Activated T-cell treated with anti-CD3 and anti-CD28 coated beads for 48 hours (primary cell): ENCODE measurements at regions not wholly inside any gene's neighbourhood (a gene's known extent, or its start where the extent isn't known, plus 50 kb on each side); places are given as distances from the start of the nearest gene placed in this dataset.

Source experiments
- DNase-seq: peaks from one replicate; pipeline ENCODE4 v3.0.0-alpha.2; 2020; ENCODE audit warnings: low read depth

DNA sequence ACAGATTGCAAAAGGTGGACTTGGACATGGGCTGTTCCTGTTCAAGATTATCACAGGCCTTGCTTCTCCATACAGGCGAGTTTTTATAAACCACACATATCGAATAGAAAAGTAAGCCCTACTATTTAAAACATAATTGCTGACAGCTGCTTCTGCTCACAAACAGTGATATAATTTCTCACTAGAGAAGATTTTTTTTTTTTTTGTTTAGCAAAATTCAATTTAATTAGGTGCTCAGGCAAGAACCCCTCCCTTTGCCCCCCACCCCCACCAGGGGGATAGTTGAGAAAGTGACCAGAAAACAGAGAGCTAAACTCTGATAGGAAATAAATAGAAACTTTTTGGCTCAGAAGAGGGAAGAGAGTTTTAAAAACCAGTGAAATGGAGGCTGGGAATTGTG, 132.8 kb upstream of the CRY1 start:
- no peak for DNase-seq

DNA sequence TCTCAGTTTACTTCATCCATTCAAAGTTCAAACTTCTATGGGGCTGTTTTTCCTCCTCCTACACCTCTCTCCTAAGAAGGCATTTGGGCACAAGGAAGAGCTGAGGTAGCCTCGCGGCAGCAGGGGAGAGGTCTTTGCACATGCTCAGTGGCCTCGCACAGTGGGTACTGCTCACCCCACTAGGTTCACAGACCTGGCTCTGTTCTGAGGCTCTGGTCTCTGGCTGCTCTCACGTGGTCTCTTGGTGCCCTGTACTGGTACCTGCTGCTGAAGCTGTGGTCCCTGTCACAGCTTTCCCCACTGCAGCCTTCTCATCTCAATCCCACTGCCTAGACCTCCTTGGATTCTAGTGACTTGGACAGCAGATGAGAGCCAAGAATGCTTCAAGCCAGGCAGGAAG, 134.7 kb upstream of the CRY1 start:
- DNase-seq, result no peak

DNA sequence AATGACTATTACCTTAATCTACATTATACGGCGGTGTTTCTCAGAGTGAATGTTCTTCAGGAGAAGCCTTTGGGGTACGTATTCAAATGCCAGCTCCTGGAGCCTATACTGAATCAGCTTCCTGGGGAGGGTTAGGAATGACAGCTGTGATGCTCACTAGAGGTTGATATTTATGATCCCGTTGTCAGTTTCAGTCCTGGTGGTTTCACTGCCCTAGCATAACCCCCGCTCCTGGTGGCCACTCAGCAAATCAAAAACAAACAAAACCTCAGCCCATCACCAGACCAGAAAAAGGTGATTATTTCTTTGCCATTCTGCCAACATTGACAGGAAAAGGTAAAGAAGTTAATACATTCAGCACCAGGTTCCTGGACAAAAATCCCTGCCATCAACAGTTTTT, 136.5 kb upstream of the CRY1 start:
- no peak for DNase-seq

DNA sequence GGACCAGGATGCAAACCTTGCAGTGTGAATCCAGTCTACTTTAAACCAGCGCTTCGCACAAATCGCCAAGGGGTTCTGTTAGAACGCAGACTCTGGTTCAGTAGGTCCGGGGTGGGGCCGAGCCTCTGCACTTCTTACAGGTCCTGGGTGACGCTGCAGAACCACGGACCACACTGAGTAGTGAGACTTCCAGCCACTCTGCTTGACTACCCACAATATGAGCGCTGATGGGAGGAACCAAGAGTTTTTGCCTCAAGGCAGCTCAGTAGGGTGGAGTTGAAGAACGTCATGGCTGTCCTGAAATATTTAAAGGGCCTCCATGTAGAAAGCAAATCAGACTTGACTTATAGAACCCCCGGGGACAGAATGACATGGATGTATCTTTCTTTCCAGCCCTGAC, 138.0 kb upstream of the CRY1 start:
- no peak for DNase-seq

DNA sequence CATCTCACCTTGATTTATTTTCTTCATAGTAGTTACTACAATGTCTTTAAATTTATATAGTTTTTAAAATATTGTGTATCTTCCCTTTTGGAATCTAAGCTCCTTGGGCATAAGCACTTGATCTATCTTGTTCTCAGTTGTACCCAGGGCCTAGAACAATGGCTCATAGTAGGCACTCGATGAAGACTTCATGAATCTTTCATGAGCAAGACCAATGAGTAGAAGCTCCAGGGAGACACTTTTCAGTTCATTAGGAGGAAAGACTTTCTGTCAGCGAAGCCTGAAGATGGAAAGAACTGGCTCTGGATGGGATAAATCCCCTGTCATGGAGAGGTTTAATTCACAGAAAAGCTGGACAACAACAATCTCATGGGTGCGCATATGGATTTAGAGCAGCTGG, 140.2 kb upstream of the CRY1 start:
- DNase-seq, result no peak

DNA sequence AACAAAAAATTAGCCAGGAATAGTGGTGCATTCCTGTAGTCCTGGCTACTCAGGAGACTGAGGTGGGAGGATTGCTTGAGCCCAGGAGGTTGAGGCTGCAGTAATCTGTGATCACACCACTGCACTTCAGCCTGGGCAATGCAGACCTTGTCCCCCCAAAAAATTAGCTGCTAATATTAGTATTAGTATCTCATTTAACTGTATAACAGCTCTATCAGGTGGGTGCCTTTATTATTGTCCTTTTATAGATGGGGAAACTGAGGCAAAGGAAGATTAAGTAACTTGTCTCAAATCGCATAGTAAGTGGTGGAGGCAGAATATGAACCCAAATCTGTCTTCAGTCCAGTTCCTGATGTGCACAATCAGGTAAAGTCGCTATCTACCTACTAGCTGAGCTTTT, 142.3 kb upstream of the CRY1 start:
- DNase-seq, result no peak

DNA sequence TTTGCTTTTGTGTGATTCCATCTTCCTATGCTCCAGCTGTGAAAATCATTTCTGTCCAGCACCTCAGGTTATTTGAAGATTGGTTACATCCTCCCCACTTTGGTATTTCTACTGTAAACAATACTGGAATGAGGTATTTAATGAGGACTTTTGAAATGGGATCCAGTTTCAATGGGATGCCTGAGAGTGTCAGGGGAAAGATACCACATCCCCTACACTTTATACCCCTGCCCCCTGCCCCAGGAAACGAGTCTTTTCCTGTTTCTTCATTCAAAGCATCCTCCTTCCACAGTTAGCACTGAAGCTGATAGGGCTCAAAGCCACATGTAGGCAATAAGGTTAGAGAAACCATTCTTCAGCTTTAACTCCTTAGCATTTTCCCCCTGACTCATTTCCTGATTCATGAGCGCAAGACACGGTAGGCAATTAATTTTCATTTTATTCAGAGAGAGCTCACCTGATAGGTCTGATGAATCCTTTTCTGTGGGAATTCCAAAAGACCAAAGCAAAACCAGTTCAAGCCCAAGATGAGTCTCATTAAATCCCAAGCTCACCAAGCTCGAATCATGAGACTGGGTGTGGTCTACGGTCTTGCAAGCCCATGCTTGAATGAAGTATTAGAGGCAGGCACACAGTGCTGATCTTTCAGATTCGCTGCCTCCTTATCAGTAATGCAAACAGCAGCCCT, 143.6 kb upstream of the CRY1 start:
- no peak for DNase-seq

DNA sequence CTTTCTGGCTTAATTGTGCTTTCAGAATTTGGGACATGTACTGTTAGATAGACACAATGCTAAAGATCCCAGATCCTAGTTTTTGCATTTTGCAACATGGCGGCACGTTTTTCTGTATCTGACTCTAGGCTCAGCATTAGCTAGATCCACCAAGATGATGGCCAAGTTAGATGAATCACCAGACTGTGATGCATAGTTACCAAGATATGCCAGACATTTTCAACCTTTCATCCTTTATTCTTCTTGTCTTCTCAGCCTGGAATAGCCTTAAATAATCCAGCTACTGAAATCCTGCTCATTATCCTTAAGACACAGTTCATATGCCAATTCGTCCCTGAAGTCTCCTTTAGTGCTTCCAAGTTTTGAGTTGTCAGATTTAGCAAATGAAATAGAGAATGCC, 144.9 kb upstream of the CRY1 start:
- no peak for DNase-seq

DNA sequence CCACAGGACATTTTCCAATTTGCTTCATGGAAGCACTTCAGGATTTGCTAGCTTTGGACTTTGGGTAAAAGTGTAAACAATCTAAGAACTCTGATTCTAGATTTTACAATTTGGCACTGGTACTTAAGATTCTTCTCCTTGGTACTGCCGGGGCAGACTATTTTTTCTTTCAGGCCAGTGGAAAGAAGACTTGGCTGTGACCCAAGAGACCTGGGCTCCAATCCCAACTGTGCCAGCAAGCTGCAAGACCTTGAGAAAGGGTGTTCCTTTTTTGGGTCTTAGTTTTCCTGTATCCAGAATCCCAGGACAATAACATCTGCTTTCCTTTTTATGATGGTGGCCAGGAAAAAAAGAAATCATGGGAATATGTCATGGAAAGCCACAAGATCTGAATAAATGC, 148.1 kb upstream of the CRY1 start:
- DNase-seq, result no peak

DNA sequence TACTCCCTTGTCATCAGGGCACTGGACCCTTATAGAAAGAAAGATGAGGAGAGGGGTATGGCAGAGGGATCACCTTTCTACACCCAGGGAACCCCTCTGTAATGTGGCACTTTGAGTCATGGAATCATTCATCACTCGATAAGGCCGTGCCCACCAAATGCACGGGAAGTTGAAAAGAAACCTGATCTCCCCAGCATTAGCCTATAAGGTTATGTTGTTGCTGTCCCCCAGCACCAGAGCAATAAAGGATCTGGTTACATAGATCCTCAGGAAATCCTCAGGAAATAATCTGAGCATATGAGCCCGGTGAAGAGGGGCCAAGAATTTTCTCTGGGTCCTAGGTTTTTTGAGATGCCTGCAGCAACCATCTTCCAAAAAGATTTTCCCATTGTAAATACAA, 148.8 kb upstream of the CRY1 start:
- no peak for DNase-seq

DNA sequence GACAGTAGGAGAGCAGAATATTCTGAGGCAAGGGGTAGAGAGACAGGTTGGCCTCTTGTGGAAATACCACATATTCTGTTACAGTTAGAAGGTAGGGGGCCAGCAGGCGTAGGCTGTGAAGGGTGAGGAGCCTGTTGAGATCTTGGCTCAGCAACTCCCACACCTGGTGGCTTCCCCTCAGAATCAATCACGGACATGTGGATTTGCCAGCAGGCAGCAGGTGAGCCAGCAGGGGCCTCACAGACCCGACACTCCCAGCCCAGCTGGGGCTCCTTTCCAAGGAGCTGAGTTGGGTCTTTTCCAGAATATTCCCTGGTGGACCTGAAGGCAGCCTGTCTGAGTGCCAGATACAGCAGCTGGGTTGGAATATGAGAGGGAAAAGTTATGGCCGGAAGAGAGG, 150.0 kb upstream of the CRY1 start:
- DNase-seq, result no peak

DNA sequence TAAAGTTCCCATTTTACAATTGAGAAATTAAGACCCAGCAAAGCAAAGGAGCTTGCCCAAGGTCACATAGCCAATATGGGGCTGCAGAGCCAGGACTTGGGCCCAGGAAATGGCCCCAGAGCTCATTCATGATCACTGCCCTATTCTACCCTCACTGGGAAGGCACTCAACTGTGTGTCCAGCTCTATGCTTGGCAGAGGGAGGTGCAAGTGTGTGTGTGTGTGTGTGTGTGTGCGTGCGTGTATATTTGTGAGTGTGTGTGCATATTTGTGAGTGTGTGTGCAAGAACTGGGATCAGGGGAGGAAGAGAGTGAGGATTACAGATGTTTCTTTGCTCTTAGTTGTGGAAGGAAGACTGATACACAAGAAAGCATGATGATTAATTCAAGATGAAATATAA, 151.2 kb upstream of the CRY1 start:
- DNase-seq, result no peak

DNA sequence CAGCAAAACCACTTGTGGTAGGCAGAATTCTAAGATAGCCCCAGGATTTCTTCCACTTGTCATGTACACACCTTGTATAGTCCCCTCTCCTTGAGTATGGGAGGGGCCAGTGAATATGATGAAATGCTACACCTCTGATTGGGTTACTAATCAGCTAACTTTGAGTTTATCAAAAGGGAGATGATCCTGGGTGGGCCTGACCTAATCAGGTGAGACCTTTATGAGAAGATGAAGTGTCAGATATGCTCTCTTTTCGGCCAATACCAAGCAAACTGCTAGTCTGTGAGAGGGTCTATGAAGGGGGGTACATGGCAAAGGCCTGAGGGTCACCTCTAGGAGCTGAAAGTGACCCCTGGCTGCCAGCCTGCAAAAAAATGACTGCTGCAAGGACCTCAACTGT, 154.3 kb upstream of the CRY1 start:
- DNase-seq, result no peak

DNA sequence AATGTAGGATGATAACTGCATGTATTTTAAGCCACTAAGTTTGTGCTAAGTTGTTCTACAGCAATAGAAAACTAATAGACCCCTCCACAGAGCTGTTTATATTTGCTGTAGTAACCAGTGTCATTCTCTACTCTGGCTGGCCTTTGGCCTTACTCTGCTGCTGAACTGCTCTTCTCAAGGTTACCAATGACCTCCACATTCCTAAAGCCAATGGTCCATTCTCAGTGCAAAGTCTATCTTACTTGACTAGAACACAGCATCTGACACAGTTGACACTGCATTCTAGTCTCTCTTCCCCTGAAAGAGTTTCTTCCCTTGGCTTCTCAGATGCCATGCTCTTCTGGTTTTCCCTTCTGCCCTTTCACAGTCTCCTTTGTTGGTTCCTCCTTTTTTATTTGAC, 154.8 kb upstream of the CRY1 start:
- no peak for DNase-seq

DNA sequence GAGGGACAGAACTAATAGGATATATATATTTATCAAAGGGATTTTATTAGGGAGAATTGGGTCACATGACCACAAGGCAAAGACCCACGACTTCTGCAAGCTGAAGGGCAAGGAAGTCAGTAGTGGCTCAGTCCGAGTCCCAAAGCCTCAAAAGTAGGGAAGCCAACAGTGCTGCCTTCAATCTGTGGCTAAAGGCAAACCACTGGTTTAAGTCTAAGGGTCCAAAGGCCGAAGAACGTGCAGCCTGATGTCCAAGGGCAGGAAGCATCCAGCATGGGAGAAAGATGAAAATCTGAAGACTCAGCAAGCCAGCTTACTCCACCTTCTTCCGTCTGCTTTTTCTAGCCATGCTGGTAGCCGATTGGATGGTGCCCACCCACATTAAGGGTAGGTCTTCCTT, 157.9 kb upstream of the CRY1 start:
- DNase-seq, result no peak

DNA sequence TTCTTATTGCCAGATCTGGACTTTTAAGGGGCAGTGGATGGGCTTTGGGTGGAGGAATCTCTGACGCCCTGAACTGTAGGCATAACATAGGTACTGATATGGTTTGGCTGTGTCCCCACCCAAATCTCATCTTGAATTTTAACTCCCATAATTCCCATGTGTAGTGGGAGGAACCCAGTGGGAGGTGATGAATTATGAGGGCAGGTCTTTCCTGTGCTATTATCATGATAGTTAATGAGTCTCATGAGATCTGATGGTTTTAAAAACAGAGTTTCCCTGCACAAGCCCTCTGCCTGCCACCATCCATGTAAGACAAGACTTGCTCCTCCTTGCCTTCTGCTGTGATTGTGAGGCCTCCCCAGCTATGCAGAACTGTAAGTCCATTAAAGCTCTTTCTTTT, 160.0 kb upstream of the CRY1 start:
- no peak for DNase-seq

DNA sequence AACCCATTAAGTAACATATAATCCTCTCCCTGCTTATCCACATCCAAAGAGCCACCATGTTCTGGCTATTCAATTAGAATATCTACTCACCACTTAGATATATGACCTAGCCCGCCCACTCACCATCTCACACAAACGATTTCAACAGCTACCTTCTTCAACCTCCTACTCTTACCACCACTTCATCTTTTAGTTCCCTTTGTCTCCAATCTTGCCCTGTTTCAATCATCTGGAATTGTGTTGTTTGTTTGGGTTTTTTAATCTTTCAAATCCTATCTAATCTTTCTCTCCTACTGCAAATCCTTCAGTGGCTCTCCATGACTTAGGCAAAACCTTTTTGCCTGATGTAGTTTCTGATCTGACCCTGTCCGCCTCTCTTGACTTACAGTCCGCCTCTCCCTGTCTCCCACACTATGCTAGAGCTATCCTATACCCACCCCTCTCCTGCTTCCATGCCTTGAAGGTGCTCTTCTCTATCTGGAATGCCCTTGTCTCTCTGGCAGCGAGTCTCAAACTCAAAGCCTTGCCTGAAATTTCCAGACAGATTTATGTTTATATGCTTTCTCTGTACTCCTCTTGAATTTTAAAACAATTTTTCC, 161.0 kb upstream of the CRY1 start:
- no peak for DNase-seq

DNA sequence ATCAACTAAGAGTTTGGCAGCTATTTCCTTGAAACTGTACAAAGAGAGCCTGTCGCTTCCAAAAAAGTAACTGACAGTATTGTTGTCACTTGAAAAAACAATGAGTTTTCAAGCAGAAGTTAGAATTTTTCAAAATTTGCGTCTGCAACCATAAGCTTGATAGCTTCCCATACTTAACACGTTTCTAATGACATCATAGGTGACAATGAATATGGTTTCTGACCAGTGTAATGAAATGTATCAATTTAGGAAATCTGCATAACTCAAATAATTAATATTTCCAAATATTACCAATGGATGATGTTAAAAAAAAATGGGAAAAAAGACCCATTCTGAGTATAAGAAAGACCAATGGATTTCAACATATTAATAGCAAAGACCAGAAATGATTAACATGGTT, 165.4 kb upstream of the CRY1 start:
- DNase-seq, result no peak

DNA sequence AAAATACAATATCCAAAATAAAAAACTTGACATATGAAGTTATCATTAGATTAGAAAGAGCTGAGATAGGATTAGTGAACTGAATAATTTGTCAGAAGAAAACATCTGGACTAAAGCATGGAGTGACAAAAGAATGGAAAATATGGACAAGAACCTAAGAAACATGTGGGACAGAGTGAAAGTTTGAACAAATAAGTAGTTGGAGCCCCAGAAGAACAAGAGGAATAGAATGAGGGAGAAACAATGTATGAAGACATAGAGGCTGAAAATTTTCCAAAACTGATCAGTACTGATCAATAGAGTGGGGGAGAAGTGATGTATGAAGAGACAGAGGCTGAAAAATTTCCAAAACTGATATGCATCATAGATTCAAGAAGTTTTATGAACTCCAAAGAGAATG, 170.6 kb upstream of the CRY1 start:
- no peak for DNase-seq

DNA sequence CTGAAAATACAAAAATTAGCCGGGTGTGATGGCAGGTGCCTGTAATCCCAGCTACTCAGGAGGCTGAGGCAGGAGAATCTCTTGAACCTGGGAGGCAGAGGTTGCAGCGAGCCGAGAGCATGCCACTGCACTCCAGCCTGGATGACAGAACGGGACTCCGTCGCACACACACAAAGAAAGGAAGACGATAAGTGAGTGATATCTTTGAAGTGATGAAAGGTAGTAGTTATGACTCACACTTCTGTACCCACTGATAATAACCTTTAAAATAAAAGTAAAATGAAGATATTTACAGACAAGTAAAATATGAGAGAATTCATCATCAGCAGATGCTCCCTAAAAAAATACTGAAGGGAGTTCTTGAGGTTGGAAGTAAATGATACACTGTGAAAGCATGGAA, 171.3 kb upstream of the CRY1 start:
- no peak for DNase-seq

DNA sequence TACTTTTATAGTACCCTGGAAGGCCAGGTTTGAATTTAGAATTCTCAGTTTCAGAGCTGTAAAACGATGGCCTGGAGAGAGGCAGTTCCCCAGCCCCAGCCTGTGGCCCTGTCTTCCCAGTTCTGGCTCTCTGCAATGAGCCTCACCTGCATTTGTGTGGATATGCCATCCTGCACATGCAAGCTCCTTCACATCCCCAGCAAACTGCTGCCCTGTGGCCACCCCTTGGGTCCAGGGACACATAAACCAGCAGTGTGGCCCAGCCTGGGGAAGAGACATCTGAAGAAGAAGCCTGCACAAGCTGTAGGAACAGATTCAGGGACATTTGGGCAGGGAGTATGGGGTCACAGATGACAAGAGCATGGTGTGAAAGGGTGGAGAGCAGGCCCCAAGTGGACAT, 174.3 kb upstream of the CRY1 start:
- DNase-seq, result no peak

DNA sequence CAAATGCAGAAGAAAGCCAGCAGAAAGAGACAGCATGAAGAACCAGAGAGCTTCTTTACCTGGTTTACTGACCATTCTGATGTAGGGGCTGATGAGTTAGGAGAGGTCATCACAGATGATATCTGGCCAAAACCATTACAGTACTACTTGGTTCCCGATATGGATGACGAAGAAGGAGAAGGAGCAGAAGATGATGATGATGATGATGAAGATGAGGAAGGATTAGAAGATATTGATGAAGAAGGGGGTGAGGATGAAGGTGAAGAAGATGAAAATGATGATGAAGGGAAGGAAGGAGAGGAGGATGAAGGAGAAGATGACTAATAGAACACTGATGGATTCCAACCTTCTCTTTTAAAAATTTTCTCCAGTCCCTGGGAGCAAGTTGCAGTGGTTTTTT, 178.2 kb upstream of the CRY1 start:
- no peak for DNase-seq

DNA sequence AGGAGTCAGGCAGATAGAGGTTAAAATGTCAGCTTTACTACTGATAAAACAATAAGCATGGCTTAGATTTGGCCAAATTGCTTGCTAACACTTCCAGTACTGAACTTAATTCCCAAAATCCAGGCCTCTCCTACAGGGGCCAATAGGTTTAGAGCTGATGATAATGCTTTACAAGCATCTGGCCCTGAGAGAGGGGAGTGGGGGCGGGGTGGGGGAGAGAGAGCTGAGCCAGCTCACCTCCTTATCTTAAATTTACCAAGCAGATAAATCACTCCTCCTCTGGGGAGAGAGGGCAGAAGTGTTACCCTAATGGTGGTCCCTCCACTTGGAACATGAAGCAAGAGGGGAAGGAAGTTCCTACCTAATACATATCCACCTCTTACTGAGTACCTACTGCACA, 182.2 kb upstream of the CRY1 start:
- DNase-seq, result no peak

DNA sequence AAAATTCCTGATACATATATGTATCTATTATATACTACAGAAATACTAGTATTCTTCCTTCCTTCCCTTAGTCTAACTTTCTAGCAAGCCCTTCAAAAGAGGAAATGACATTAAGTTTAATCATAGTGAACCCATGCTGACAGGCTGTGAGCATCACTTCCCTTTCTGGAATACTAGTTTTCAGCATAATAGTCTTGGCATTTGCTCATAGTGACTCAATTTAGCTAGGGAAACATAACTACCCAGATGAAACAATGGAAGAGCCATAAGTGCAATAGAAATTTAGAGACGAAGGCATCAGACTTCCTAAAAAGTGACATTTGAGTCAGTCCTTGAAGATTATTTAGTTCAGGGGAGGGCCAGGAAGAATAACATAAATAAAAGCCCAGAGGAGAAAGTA, 184.5 kb upstream of the CRY1 start:
- no peak for DNase-seq

DNA sequence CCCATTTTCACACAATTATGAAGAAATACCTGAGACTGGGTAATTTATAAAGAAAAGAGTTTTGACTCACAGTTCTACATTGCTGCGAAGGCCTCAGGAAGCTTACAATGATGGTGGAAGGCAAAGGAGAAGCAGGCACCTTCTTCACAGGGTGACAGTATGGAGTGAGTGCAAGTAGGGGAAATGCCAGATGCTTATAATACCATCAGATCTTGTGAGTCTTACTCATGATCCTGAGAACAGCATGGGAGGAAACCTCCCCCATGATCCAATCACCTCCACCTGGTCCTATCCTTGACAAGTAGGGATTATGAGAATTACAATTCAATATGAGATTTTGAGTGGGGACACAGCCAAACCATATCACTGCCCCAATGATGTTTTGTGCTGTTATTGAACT, 189.3 kb upstream of the CRY1 start:
- no peak for DNase-seq
